Activated CD4-positive, alpha-beta memory T cell treated with anti-CD3 and anti-CD28 coated beads, Interleukin-2, amount 10 ng/mL, durations not matched to agents 7 days and 5 days (primary cell): ENCODE measurements at regions not wholly inside any gene's neighbourhood (a gene's known extent, or its start where the extent isn't known, plus 50 kb on each side); places are given as distances from the start of the nearest gene placed in this dataset.

Experiments
- CTCF ChIA-PET: fragments of 350-600 bp; sonication (Branson Sonifier 250); formaldehyde crosslinking; loops from one replicate; lab custom pipeline; 2021; ENCODE audit warnings: antibody characterized with exemption, inconsistent platforms; lab: Charles Lee
- POLR2A ChIA-PET: fragments of 350-600 bp; sonication (Branson Sonifier 250); formaldehyde crosslinking; loops from one replicate; lab custom pipeline; 2021; ENCODE audit warnings: antibody characterized with exemption; lab: Charles Lee
- DNase-seq: peaks from one replicate; pipeline ENCODE4 v3.0.0-alpha.2; 2020
- H3K27ac Mint-ChIP-seq: one replicate; pipeline ENCODE4 v1.8.0; 2021; ENCODE audit warnings: mild to moderate bottlenecking, mixed read lengths
- H3K27me3 Mint-ChIP-seq: one replicate; pipeline ENCODE4 v1.8.0; 2021; ENCODE audit warnings: mixed read lengths
- H3K36me3 Mint-ChIP-seq: one replicate; pipeline ENCODE4 v1.8.0; 2021; ENCODE audit warnings: low read depth, mixed read lengths
- H3K4me1 Mint-ChIP-seq: one replicate; pipeline ENCODE4 v1.8.0; 2021; ENCODE audit warnings: mixed read lengths
- H3K4me3 Mint-ChIP-seq: one replicate; pipeline ENCODE4 v1.8.0; 2021; ENCODE audit warnings: mild to moderate bottlenecking, mixed read lengths
- H3K9me3 Mint-ChIP-seq: one replicate; pipeline ENCODE4 v1.8.0; 2021; ENCODE audit warnings: mixed read lengths

GRCh38 chr13:30113551-30113950 is 193.8 kb downstream of the KATNAL1 start:
- Mint-ChIP-seq H3K9me3 (no peaks in the 10 kb centered on the region), H3K4me3 (no peak overlapping the region), H3K27me3 (peaks cover 8% of the 10 kb centered on the region), H3K36me3 (no peaks in the 10 kb centered on the region), H3K27ac (no peak overlapping the region), H3K4me1 (peaks cover 33% of the 10 kb centered on the region)
- CTCF ChIA-PET = interaction anchor here (0.8 to 9.0 kb wide), 24 partner anchors 8 to 605 kb away, joined by 3 to 318 read pairs (median 6); partner anchors contain the start of gene UBL3
- POLR2A ChIA-PET = interaction anchor here (1.1 to 2.4 kb wide), 7 partner anchors 159 to 344 kb away, joined by 4 to 31 read pairs (median 5); partner anchors contain the start of gene UBL3
- no peak for DNase-seq

GRCh38 chr13:30112602-30113435 is 194.5 kb downstream of the KATNAL1 start:
- peaks cover 28% of the 10 kb centered on the region for H3K4me1 Mint-ChIP-seq
- H3K4me3 Mint-ChIP-seq = peak overlapping the region; percentile 43
- H3K27me3 Mint-ChIP-seq = peaks cover 5% of the 10 kb centered on the region
- peak; percentile 83 for DNase-seq
- H3K9me3 Mint-ChIP-seq = no peaks in the 10 kb centered on the region
- ChIA-PET CTCF (interaction anchor here (0.7 to 9.0 kb wide), 44 partner anchors 9 to 604 kb away, joined by 3 to 318 read pairs (median 5); partner anchors contain the start of gene UBL3), POLR2A (interaction anchor here (1.0 to 2.4 kb wide), 7 partner anchors 159 to 344 kb away, joined by 4 to 31 read pairs (median 5); partner anchors contain the start of gene UBL3)
- H3K27ac Mint-ChIP-seq = no peak overlapping the region
- no peaks in the 10 kb centered on the region for H3K36me3 Mint-ChIP-seq

GRCh38 chr13:30111810-30112209 is 195.5 kb downstream of the KATNAL1 start:
- no peak for DNase-seq
- Mint-ChIP-seq H3K36me3 (no peaks in the 10 kb centered on the region), H3K27ac (no peak overlapping the region), H3K9me3 (no peaks in the 10 kb centered on the region), H3K4me1 (peaks cover 27% of the 10 kb centered on the region), H3K4me3 (no peak overlapping the region), H3K27me3 (peaks cover 5% of the 10 kb centered on the region)
- ChIA-PET CTCF (interaction anchor here (0.7 to 9.0 kb wide), 26 partner anchors 10 to 602 kb away, joined by 3 to 318 read pairs (median 6); partner anchors contain the start of gene UBL3), POLR2A (interaction anchor here (1.2 to 2.4 kb wide), 4 partner anchors 59 to 343 kb away, joined by 3 to 31 read pairs (median 8); partner anchors contain the start of gene UBL3)

- Mint-ChIP-seq H3K27ac (no peak overlapping the region), H3K36me3 (no peaks in the 10 kb centered on the region), H3K4me1 (peaks cover 27% of the 10 kb centered on the region), H3K4me3 (no peak overlapping the region), H3K27me3 (peaks cover 5% of the 10 kb centered on the region), H3K9me3 (no peaks in the 10 kb centered on the region)
- ChIA-PET CTCF (interaction anchor here (0.6 to 9.0 kb wide), 7 partner anchors 9 to 601 kb away, joined by 3 to 318 read pairs (median 4); partner anchors contain the start of gene UBL3), POLR2A (interaction anchor here (1.2 kb wide), 1 partner anchor 58 kb away, joined by 3 read pairs; no protein-coding TSS in a partner anchor)
- DNase-seq = no peak
Measured at GRCh38 chr13:30110301-30111070, 196.9 kb downstream of the KATNAL1 start.

GRCh38 chr13:30109471-30110135 is 197.7 kb downstream of the KATNAL1 start:
- ChIA-PET CTCF (interaction anchor here (9.0 kb wide), 1 partner anchor 173 kb away, joined by 118 read pairs; no protein-coding TSS in a partner anchor), POLR2A (no interaction called here)
- Mint-ChIP-seq H3K4me3 (no peak overlapping the region), H3K36me3 (no peaks in the 10 kb centered on the region), H3K9me3 (no peaks in the 10 kb centered on the region), H3K27me3 (peaks cover 8% of the 10 kb centered on the region), H3K4me1 (peaks cover 24% of the 10 kb centered on the region), H3K27ac (no peak overlapping the region)
- no peak for DNase-seq

GRCh38 chr13:30108913-30109237 is 198.5 kb downstream of the KATNAL1 start:
- H3K4me3 Mint-ChIP-seq = no peak overlapping the region
- no peak overlapping the region for H3K27ac Mint-ChIP-seq
- POLR2A ChIA-PET = no interaction called here
- H3K27me3 Mint-ChIP-seq = peaks cover 10% of the 10 kb centered on the region
- H3K4me1 Mint-ChIP-seq = peaks cover 17% of the 10 kb centered on the region
- no peaks in the 10 kb centered on the region for H3K9me3 Mint-ChIP-seq
- CTCF ChIA-PET = interaction anchor here (9.0 kb wide), 1 partner anchor 172 kb away, joined by 118 read pairs; no protein-coding TSS in a partner anchor
- no peaks in the 10 kb centered on the region for H3K36me3 Mint-ChIP-seq
- no peak for DNase-seq

- H3K36me3 Mint-ChIP-seq = no peaks in the 10 kb centered on the region
- no peak overlapping the region for H3K4me3 Mint-ChIP-seq
- no peaks in the 10 kb centered on the region for H3K9me3 Mint-ChIP-seq
- no peak for DNase-seq
- ChIA-PET CTCF (interaction anchor here (9.0 kb wide), 1 partner anchor 171 kb away, joined by 118 read pairs; no protein-coding TSS in a partner anchor), POLR2A (no interaction called here)
- peaks cover 10% of the 10 kb centered on the region for H3K27me3 Mint-ChIP-seq
- no peak overlapping the region for H3K27ac Mint-ChIP-seq
- H3K4me1 Mint-ChIP-seq = peaks cover 14% of the 10 kb centered on the region
Measured at GRCh38 chr13:30108216-30108912, 199.0 kb downstream of the KATNAL1 start.

- peaks cover 7% of the 10 kb centered on the region for H3K4me1 Mint-ChIP-seq
- no peaks in the 10 kb centered on the region for H3K36me3 Mint-ChIP-seq
- POLR2A ChIA-PET = no interaction called here
- H3K27ac Mint-ChIP-seq = no peak overlapping the region
- CTCF ChIA-PET = interaction anchor here (0.8 kb wide), 1 partner anchor 8 kb away, joined by 3 read pairs; no protein-coding TSS in a partner anchor
- H3K4me3 Mint-ChIP-seq = no peak overlapping the region
- no peak for DNase-seq
- H3K27me3 Mint-ChIP-seq = peaks cover 10% of the 10 kb centered on the region
- H3K9me3 Mint-ChIP-seq = no peaks in the 10 kb centered on the region
Measured at GRCh38 chr13:30107521-30108136, 199.7 kb downstream of the KATNAL1 start.

- H3K27me3 Mint-ChIP-seq = peaks cover 13% of the 10 kb centered on the region
- ChIA-PET POLR2A (no interaction called here), CTCF (interaction anchor here (0.8 kb wide), 1 partner anchor 8 kb away, joined by 3 read pairs; no protein-coding TSS in a partner anchor)
- H3K27ac Mint-ChIP-seq = no peak overlapping the region
- DNase-seq = no peak
- no peaks in the 10 kb centered on the region for H3K9me3 Mint-ChIP-seq
- peaks cover 3% of the 10 kb centered on the region for H3K4me1 Mint-ChIP-seq
- H3K4me3 Mint-ChIP-seq = no peak overlapping the region
- no peaks in the 10 kb centered on the region for H3K36me3 Mint-ChIP-seq
Measured at GRCh38 chr13:30107121-30107520, 200.2 kb downstream of the KATNAL1 start.

- POLR2A ChIA-PET = no interaction called here
- Mint-ChIP-seq H3K4me3 (no peak overlapping the region), H3K27me3 (peaks cover 10% of the 10 kb centered on the region), H3K4me1 (no peaks in the 10 kb centered on the region), H3K9me3 (no peaks in the 10 kb centered on the region), H3K27ac (no peak overlapping the region), H3K36me3 (no peaks in the 10 kb centered on the region)
- CTCF ChIA-PET = interaction anchor here (1.3 to 1.7 kb wide), 2 partner anchors 9 to 27 kb away, joined by 4 to 5 read pairs; no protein-coding TSS in a partner anchor
- no peak for DNase-seq
Measured at GRCh38 chr13:30105381-30105780, 202.0 kb downstream of the KATNAL1 start.

- Mint-ChIP-seq H3K9me3 (no peaks in the 10 kb centered on the region), H3K36me3 (no peaks in the 10 kb centered on the region), H3K27ac (no peak overlapping the region), H3K4me3 (no peak overlapping the region), H3K27me3 (peaks cover 15% of the 10 kb centered on the region), H3K4me1 (no peaks in the 10 kb centered on the region)
- DNase-seq = no peak
- ChIA-PET CTCF (interaction anchor here (3.8 kb wide), 1 partner anchor 9 kb away, joined by 15 read pairs; no protein-coding TSS in a partner anchor), POLR2A (no interaction called here)
Measured at GRCh38 chr13:30103161-30103840, 204.1 kb downstream of the KATNAL1 start.
